Tibial nerve (tissue), 4 donors: ENCODE measurements at regions not wholly inside any gene's neighbourhood (a gene's known extent, or its start where the extent isn't known, plus 50 kb on each side); places are given as distances from the start of the nearest gene placed in this dataset.

Experiments used
- CTCF ChIP-seq, 5 experiments: fragments of 200-600 bp in 3 of 5; fragments of 450-650 bp in 2 of 5; sonication (generic) in 3 of 5; IDR thresholded peaks; one replicate each; pipeline ENCODE4 v1.5.1; 2016 to 2019; ENCODE audit warnings: antibody characterized with exemption in 5 of 5, mild to moderate bottlenecking in 3 of 5, moderate library complexity in 2 of 5
- EP300 ChIP-seq, 2 donors: sonication (generic); formaldehyde crosslinking; IDR thresholded peaks; one replicate each; pipeline ENCODE4 v1.6.1; 2017; ENCODE audit warnings: antibody characterized with exemption in 2 of 2, mild to moderate bottlenecking in 1 of 2

GRCh38 chr11:91230647-91231046 is 994.0 kb upstream of the FAT3 start:
- TF ChIP-seq CTCF (IDR thresholded peaks at IDR 0.05) (no peak), EP300 (IDR thresholded peaks at IDR 0.05) (no peak)
